PC-9 (cell line): ENCODE measurements at regions not wholly inside any gene's neighbourhood (a gene's known extent, or its start where the extent isn't known, plus 50 kb on each side); places are given as distances from the start of the nearest gene placed in this dataset.

Experiments
- CTCF ChIP-seq: fragments of 200-600 bp; sonication (generic); conservative IDR thresholded peaks from 2 replicates; pipeline ENCODE4 v1.6.1; 2017; ENCODE audit warnings: mixed run types, antibody characterized with exemption, mild to moderate bottlenecking, moderate library complexity
- EZH2 ChIP-seq: fragments of 200-600 bp; sonication (generic); IDR thresholded peaks from 2 replicates; pipeline ENCODE4 v1.8.0; 2017; ENCODE audit warnings: antibody characterized with exemption, low read depth

GRCh38 chr3:99287876-99288275, 350.5 kb upstream of the COL8A1 start:
- TF ChIP-seq CTCF: no peak
- no peak for TF ChIP-seq EZH2
